Liver (tissue), 8 donors: ENCODE measurements at regions not wholly inside any gene's neighbourhood (a gene's known extent, or its start where the extent isn't known, plus 50 kb on each side); places are given as distances from the start of the nearest gene placed in this dataset.

Source experiments
- DNase-seq: peaks from one replicate; pipeline ENCODE4 v3.0.0-alpha.2; 2017; ENCODE audit warnings: low spot score
- H3K27ac ChIP-seq, 2 donors: one replicate each; pipeline ENCODE4 v1.7.0; 2013; ENCODE audit warnings: inconsistent platforms in 2 of 2, low read length in 2 of 2, control low read depth in 1 of 2, low read depth in 1 of 2, mild to moderate bottlenecking in 1 of 2
- H3K27me3 ChIP-seq, 4 donors: one replicate each; pipeline versions ENCODE4 v1.6.1 to v1.7.0; 2013; ENCODE audit warnings: low read length in 3 of 4, inconsistent platforms in 1 of 4, mild to moderate bottlenecking in 1 of 4, moderate library complexity in 1 of 4; ENCODE audit not compliant: control insufficient read depth in 4 of 4, insufficient read depth in 4 of 4
- H3K36me3 ChIP-seq, 4 donors: one replicate each; pipeline versions ENCODE4 v1.6.1 to v1.7.0; 2013; ENCODE audit warnings: low read length in 3 of 4, mild to moderate bottlenecking in 3 of 4, low read depth in 1 of 4, moderate library complexity in 1 of 4; ENCODE audit not compliant: control insufficient read depth in 4 of 4, insufficient read depth in 3 of 4
- H3K4me1 ChIP-seq, 4 donors: one replicate each; pipeline versions ENCODE4 v1.6.1 to v1.7.0; 2013; ENCODE audit warnings: low read length in 3 of 4, mild to moderate bottlenecking in 3 of 4, moderate library complexity in 1 of 4; ENCODE audit not compliant: control insufficient read depth in 4 of 4, insufficient read depth in 4 of 4
- H3K4me3 ChIP-seq, 3 donors: one replicate each; pipeline versions ENCODE4 v1.6.1 to v1.7.0; 2013; ENCODE audit warnings: low read length in 3 of 3, control low read depth in 1 of 3, low read depth in 1 of 3, mild to moderate bottlenecking in 1 of 3
- H3K9ac ChIP-seq, 2 donors: one replicate each; pipeline ENCODE4 v1.7.0; 2013; ENCODE audit warnings: low read length in 2 of 2, mild to moderate bottlenecking in 2 of 2, moderate library complexity in 2 of 2, control low read depth in 1 of 2, low read depth in 1 of 2
- H3K9me3 ChIP-seq, 4 donors: one replicate each; pipeline versions ENCODE4 v1.6.1 to v1.7.0; 2013; ENCODE audit warnings: low read length in 3 of 4; ENCODE audit not compliant: control insufficient read depth in 4 of 4
- ATF3 ChIP-seq: IDR thresholded peaks from 2 replicates; pipeline ENCODE4 v1.6.1; 2016; ENCODE audit warnings: antibody characterized with exemption
- CTCF ChIP-seq: fragments of 150-350 bp; IDR thresholded peaks from 2 replicates; pipeline ENCODE4 v1.5.1; 2017; ENCODE audit warnings: improper control_type of control experiment, low read depth, low read length; ENCODE audit not compliant: missing input control
- EGR1 ChIP-seq, 2 donors: IDR thresholded peaks; 2 replicates each; pipeline ENCODE4 v1.6.1; 2016 to 2018; ENCODE audit warnings: antibody characterized with exemption in 2 of 2, low read depth in 2 of 2
- FOXA1 ChIP-seq: IDR thresholded peaks from 2 replicates; pipeline ENCODE4 v1.6.1; 2016; ENCODE audit warnings: antibody characterized with exemption
- FOXA2 ChIP-seq: IDR thresholded peaks from 2 replicates; pipeline ENCODE4 v1.6.1; 2016; ENCODE audit warnings: antibody characterized with exemption
- GABPA ChIP-seq, 2 donors: IDR thresholded peaks in 1 of 2; conservative IDR thresholded peaks in 1 of 2; 2 replicates each; pipeline ENCODE4 v1.6.1; 2016; ENCODE audit warnings: antibody characterized with exemption in 2 of 2, mild to moderate bottlenecking in 1 of 2, moderate library complexity in 1 of 2
- HNF4A ChIP-seq, 2 donors: conservative IDR thresholded peaks; 2 replicates each; pipeline ENCODE4 v1.6.1; 2016; ENCODE audit warnings: antibody characterized with exemption in 2 of 2, mild to moderate bottlenecking in 2 of 2
- HNF4G ChIP-seq: IDR thresholded peaks from 2 replicates; pipeline ENCODE4 v1.6.1; 2016; ENCODE audit warnings: antibody characterized with exemption
- JUND ChIP-seq, 2 donors: IDR thresholded peaks; 2 replicates each; pipeline ENCODE4 v1.6.1; 2016; ENCODE audit warnings: antibody characterized with exemption in 2 of 2
- MAX ChIP-seq: IDR thresholded peaks from 2 replicates; pipeline ENCODE4 v1.6.1; 2016; ENCODE audit warnings: antibody characterized with exemption
- NR2F2 ChIP-seq: IDR thresholded peaks from 2 replicates; pipeline ENCODE4 v1.6.1; 2016; ENCODE audit warnings: antibody characterized with exemption
- RAD21 ChIP-seq, 2 donors: IDR thresholded peaks; 2 replicates each; pipeline ENCODE4 v1.6.1; 2016; ENCODE audit warnings: antibody characterized with exemption in 2 of 2, mild to moderate bottlenecking in 2 of 2
- REST ChIP-seq: IDR thresholded peaks from 2 replicates; pipeline ENCODE4 v1.6.1; 2016; ENCODE audit warnings: antibody characterized with exemption, mild to moderate bottlenecking
- RXRA ChIP-seq, 2 donors: IDR thresholded peaks; 2 replicates each; pipeline ENCODE4 v1.6.1; 2017 to 2018; ENCODE audit warnings: antibody characterized with exemption in 2 of 2, mild to moderate bottlenecking in 1 of 2
- SP1 ChIP-seq: IDR thresholded peaks from 2 replicates; pipeline ENCODE4 v1.6.1; 2018; ENCODE audit warnings: antibody characterized with exemption, mild to moderate bottlenecking
- TAF1 ChIP-seq: conservative IDR thresholded peaks from 2 replicates; pipeline ENCODE4 v1.6.1; 2016; ENCODE audit warnings: antibody characterized with exemption, mild to moderate bottlenecking
- YY1 ChIP-seq: IDR thresholded peaks from 2 replicates; pipeline ENCODE4 v1.6.1; 2016; ENCODE audit warnings: antibody characterized with exemption, mild to moderate bottlenecking
- ZBTB33 ChIP-seq: IDR thresholded peaks from 2 replicates; pipeline ENCODE4 v1.6.1; 2016; ENCODE audit warnings: antibody characterized with exemption
- WGBS: extraction: QIAGEN DNeasy Blood & Tissue Kit; methylation state at CpG from one replicate; pipeline ENCODE4 v1.1.7; 2013; 5-methylcytosine and 5-hydroxymethylcytosine counted together
- donor health status: healthy.
- donor health status: healthy.
- donor health status: healthy.
- donor health status: healthy.
- donor health status: healthy.

- Histone ChIP-seq H3K4me3 (no peak overlapping the region), H3K36me3 (no peaks in the 10 kb centered on the region), H3K9me3 (no peaks in the 10 kb centered on the region), H3K9ac (no peak overlapping the region), H3K27me3 (no peaks in the 10 kb centered on the region), H3K27ac (no peak overlapping the region), H3K4me1 (peaks cover 5 to 25% (median 17%) of the 10 kb centered on the region in 4 donors)
- 92% methylated on average over 3 of the region's 3 CpGs for WGBS
- TF ChIP-seq EGR1 (IDR thresholded peaks at IDR 0.05; ENCODE audit: low read depth in 2 of 2) (no peak), CTCF (no peak), RAD21 (IDR thresholded peaks at IDR 0.05) (no peak), HNF4G (no peak), FOXA2 (no peak), NR2F2 (no peak), SP1 (no peak), YY1 (no peak), GABPA (IDR thresholded peaks at IDR 0.05 in 1 of 2, conservative IDR thresholded peaks at IDR 0.05 in 1 of 2) (no peak), TAF1 (no peak), JUND (IDR thresholded peaks at IDR 0.05) (no peak), ZBTB33 (no peak), HNF4A (conservative IDR thresholded peaks at IDR 0.05) (no peak), ATF3 (no peak), REST (no peak), RXRA (IDR thresholded peaks at IDR 0.05) (no peak), MAX (no peak), FOXA1 (no peak)
- DNase-seq: no peak
Observed at GRCh38 chr6:16834242-16834641, 73.0 kb upstream of the ATXN1 start.
